ENCODE measurements at regions not wholly inside any gene's neighbourhood (a gene's known extent, or its start where the extent isn't known, plus 50 kb on each side); places are given as distances from the start of the nearest gene placed in this dataset.

DNA sequence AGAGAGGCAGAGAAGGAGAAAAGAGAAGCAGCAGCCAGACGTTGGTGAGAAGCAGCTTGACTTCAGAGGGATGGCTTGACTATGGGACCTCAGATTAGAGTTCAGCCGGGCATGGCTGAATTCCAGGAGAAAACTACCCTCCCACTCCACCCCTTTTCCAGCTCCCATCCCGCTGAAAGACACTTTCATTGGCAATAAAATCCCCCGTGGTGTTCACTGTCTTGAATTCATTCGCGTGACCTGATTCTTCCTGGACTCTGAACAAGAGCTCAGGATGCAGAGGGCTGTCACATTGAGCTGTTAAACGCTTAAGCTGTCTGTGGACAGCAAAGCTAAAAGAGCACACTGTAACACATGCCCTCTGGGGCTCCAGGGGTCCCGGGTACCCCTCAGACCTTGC lies 1575.3 kb upstream of the AGA start:
- TF ChIP-seq CTCF (conservative IDR thresholded peaks at IDR 0.05) (no peak), ZFX (IDR thresholded peaks at IDR 0.05) (no peak)
- no peak overlapping the region for H3K27ac ChIP-seq

DNA sequence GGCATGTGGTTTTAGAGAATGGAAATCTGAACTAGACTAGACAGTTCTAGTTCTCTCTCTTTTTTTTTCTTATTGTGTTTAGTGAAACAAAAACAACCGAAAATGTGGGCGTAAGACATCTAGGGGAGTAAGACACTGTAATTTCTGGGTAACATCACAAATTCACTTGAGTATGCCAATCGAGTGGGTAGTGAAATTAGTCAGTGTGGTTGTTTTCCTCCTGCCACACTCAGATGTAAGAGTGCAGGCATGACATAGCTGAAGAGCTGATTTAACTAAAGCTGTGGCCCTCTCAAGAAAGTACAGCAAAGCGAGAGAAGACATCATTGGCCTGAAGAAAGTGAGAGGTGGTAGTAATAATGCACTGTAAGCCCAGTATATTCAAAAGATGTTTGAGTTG lies 1585.3 kb upstream of the AGA start:
- H3K27ac ChIP-seq, result no peak overlapping the region
- no peak for TF ChIP-seq ZFX (IDR thresholded peaks at IDR 0.05)
- no peak for TF ChIP-seq CTCF (conservative IDR thresholded peaks at IDR 0.05)

GRCh38 chr4:179028321-179028720 lies 1586.1 kb upstream of the AGA start:
- TF ChIP-seq ZFX (IDR thresholded peaks at IDR 0.05) (no peak), CTCF (conservative IDR thresholded peaks at IDR 0.05) (no peak)
- H3K27ac ChIP-seq, result no peak overlapping the region

DNA sequence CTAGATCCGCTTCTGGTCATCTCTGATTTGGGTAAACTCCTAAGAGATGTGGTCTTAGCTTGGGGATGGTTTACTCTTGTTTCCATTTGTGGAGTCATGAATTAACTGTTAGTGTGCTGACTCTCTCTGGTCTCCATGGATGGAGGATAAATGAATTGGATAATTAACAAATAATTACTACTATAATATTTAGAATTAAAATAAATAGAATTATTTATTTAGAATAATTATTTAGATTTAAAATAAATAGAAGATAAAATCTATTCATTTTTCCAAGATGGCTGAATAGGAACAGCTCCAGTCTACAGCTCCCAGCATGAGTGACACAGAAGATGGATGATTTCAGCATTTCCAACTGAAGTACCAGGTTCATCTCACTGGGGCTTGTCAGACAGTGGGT lies 1587.4 kb upstream of the AGA start:
- no peak for TF ChIP-seq ZFX (IDR thresholded peaks at IDR 0.05)
- no peak for TF ChIP-seq CTCF (conservative IDR thresholded peaks at IDR 0.05)
- no peak overlapping the region for H3K27ac ChIP-seq

DNA sequence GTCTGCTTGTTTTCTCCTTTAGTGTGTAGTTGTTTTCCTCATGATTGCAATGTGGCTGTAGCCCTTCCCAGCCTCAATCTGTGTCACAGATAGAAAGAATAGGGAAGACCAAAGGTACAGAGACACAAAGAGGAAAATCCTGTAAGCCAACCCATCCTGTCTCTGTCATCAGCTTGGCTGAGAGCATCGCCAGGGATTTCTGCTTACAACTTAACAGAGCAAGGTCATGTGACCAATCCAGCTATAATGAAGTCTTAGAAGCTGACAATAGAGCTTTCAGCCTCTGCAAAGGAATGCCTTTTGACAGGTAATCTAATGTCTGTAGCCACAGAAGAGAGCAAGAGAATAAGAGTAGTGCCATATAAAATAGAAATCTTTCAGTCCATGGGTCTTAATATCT lies 1598.0 kb upstream of the AGA start:
- H3K27ac ChIP-seq, result no peak overlapping the region
- TF ChIP-seq ZFX (IDR thresholded peaks at IDR 0.05), result no peak
- TF ChIP-seq CTCF (conservative IDR thresholded peaks at IDR 0.05), result no peak

DNA sequence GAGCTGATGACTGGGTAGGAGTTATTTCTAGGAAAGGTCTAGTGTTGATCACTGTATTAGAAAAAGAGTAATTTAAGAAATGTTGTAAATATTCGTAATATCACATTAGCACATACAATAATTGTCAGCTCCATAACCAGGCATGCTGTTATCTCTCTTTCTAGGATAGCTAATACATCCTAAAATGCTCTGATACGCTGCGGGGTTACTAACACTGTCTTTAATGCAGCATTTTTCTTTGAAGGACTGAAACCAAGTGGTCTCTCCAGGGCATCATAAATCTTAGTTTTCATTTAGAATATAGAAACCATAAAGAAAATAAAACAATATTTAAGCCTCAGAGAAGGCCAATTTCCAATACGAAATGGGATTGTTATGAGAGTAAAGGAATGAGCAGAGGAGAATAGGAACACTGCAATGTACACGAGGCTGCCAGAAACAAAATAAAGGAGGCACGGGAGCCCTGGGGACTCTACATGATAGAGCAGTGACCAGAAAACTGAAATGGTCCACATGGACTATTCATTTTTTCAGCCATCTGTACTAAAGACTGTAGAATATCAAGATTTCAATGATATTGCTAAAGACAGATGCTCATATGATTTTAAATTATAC lies 1606.7 kb upstream of the AGA start:
- H3K27ac ChIP-seq, result no peak overlapping the region
- TF ChIP-seq CTCF (conservative IDR thresholded peaks at IDR 0.05), result no peak
- TF ChIP-seq ZFX (IDR thresholded peaks at IDR 0.05), result no peak

DNA sequence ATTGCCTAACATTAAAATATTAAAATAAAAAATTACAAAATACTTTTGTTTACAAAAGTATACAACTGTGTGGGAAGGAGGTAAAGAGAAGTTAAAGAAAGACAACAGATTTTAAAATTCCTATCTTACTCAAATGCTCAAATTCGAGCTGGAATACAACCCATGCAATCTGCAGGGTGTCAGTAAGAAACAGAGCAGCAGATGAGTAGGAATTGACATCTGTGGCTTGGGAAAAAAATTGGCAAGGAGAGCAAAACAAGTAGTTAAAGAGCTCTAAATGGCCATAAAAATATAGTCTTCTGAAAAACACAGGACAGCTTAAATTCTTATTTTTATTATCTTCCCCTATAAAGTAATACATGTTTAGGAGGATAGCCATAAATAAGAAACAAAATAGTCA lies 1609.0 kb upstream of the AGA start:
- TF ChIP-seq ZFX (IDR thresholded peaks at IDR 0.05), result no peak
- no peak for TF ChIP-seq CTCF (conservative IDR thresholded peaks at IDR 0.05)
- H3K27ac ChIP-seq, result no peak overlapping the region

All from C4-2B (cell line).